ENCODE measurements at regions not wholly inside any gene's neighbourhood (a gene's known extent, or its start where the extent isn't known, plus 50 kb on each side); places are given as distances from the start of the nearest gene placed in this dataset.
"Not testable (repeated sequence)": the region's sequence is repeated elsewhere in the genome, so short reads cannot be mapped to it uniquely, and the experiment has no call there.

DNA sequence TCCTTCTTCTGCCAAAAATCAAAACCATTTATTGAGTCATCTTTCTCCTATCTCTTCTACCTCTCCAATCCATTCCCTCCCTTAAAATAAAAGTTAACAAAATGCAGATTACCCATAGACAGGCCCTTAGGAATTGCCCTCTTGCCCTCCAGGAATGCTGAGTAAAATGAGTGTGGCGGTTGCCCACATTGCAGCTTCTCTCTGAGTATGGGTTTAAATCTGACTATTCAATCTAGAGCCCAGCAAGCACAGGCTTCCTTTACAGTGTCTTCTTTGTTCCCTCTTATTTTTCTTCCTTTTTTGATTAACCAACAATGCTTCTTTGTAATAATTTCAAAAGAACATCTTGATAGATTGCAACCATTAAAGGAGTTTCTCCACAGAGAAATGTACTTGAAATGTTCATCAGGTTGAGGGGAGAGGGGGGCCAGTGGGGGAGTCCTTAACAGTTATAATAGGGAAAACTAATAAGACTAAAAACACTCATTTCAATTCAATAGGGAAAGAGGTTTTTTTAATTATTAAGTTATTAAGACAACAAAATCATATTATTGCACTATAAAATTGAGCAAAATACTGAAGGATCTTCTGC, 135.3 kb upstream of the LMCD1 start:
- DNase-seq: no peak

DNA sequence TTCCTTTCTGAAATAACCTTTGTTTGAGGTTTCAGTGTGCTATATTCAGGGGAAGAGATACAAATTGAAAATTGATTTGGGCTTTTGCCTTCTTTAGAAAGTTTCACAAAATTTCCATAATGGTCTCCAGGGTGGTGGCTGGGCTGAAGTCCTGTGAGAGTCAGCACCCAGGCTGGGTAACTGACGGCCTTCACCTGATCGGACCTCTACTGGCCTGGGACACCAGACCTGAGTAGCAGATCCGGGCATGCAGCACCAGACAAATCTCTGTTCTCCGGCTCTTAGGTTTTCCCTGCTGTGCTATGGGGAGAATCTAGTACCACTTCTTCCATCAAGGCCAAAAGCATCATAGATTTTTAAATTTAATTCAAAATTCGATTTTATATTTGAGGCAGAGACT, 133.0 kb upstream of the LMCD1 start:
- no peak for DNase-seq

DNA sequence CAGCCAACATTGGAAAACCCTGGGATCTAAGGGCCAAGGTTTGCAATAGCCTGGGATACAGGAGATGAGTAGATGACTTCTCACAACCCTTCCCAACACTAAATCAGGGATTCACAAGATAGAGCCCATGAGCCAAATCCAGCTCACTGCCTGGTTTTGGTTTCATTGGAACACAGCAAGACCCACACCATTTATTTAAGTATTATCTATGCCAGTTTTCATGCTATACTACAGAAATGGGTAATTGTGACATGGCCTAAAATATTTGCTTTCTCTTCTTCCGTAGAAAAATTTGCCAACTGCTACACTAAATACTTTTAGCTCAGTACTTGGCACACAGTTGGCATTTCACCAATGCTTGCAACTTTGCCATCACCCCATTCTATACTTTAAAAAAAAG, 132.0 kb upstream of the LMCD1 start:
- no peak for DNase-seq

DNA sequence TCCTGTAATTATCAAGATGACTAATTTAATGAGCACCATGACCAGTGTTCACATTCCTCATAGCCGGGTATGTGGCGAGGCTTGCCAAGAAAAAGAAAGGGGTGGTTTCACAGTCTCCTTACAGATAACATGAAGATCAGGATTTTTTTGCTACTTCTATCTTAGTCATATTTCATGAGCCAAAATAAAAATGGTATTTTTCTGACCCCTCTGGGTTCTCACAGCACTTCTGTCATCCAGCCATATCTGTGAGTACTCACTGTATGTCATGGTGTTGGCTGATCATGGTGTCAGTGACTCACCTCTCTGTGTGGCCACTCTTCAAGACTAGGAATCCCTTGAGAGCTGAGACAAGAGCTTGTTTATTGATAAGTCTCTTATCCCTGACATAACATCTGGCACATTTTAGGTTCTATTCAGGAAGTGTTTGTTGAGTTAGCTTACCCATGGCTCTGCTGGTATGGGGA, 130.5 kb upstream of the LMCD1 start:
- no peak for DNase-seq

DNA sequence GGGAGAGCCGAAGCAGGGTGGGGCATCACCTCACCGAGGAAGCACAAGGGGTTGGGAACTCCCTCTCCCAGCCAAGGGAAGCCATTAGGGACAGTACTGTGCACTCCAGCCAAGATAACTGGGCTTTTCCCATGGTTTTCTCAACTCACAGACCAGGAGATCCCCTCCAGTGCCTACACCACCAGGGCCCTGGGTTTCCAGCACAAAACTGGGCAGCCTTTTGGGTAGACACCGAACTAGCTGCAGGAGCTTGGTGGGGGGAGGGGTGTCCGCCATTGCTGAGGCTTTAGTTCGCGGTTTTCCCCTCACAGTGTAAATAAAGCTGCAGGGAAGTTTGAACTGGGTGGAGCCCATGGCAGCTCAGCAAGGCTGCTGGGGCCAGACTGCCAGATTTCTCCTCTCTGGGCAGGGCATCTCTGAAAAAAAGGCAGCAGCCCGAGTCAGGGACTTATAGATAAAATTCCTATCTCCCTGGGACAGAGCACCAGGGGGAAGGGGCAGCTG, 129.6 kb upstream of the LMCD1 start:
- no peak for DNase-seq

DNA sequence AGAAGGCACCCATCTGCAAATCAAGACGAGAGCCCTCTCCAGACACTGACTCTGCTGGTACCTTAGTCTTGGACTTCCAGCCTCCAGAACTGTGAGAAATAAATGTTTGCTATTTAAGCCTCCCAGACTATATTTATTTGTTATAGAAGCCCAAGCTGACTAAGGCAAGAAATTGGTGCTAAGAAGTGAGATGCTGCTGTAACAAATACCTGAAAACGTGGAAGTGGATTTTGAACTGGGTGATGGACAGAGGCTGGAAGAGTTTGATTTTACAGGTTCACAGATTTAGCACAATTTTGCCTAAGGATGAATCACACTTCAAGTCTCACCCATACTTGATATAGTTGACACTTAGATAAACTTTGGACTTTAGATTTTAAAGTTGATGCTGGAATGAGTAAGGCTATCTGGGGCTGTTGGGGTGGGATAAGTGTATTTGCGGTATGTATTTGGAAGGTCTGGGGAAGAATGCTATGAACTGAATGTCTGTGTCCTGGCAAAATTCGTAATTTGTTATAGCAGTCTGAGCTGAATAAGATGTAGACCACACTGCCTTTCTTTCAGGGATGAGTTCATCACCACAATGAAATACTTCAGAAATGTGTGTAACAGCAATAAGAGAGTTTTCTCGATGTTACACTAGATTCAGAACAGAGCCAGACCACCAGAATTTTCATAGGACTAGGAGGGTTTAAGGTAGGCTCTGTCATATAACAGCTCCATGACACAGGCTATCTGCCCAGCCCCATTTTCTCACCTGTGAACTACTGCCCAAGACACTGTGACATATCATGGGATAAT, 120.5 kb upstream of the LMCD1 start:
- no peak for DNase-seq

DNA sequence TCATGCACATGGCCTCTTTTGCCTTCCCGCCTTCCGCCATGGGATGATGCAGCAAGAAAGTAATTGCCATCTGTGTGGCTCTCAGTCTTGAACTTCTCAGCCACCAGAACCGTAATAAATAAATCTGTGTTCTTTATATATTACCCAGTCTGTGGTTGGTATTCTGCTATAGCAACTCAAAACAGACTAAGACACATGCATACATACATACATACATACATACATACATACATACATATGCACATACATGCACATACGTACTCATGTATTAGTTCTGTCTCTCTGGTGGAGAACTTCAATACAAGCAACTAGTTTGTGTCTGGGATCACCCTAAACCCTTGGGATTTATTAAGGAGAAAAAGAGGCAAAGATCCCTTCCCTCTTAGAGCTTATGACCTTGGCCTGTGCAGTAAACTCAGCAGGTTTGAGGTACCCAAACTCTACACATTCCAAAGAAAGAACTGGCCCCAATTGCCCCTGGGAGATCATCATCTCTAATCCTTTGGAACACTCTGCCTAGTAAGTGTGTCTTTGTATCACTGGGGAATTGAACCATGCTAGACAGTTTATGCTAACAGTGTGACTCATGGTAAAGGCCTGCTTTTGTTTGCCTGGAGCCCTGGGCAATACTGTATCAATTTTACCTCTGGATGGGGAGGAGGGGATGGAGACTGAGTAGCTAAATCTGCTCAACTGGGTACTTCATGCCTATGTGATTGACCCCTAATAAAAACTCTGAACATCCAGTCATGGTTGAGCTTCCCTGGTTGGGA, 115.6 kb upstream of the LMCD1 start:
- DNase-seq: no peak

DNA sequence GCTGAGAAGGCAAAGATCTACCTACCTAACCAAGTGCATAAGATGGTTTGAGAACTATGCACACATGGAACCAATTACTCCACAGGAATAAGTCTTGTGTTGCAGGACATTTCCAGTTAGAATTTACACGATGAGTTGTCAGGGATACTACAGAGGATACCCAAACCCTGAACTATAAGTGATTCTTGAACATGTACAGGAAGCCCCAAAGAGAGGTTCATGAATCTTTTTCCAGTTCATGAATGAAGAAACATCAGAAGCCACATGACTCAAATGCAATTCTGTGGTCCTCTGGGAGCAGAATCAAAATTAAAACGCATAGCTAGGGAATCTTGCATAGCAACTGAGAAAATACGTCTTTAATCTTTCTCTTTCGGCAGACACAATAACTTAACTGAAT, 114.1 kb upstream of the LMCD1 start:
- DNase-seq: no peak

DNA sequence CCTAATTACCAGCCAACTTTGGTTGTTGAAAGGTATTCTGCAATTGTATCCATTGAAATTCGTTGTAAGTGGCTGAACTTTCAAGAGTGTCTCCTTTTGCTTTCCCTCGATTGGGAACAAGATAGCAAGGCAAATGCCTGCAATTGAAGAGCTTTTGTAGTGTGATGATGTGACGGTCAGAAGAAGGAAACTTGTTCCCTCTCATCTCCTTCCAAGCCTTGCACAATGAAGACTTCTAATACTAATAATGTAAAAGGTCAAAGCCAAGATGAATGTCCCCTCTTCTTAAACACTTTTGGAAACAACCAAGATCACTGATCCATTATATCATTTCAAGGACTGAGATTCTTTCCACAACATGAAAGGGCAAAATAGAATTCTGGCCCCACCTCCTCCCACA, 101.9 kb upstream of the LMCD1 start:
- no peak for DNase-seq

DNA sequence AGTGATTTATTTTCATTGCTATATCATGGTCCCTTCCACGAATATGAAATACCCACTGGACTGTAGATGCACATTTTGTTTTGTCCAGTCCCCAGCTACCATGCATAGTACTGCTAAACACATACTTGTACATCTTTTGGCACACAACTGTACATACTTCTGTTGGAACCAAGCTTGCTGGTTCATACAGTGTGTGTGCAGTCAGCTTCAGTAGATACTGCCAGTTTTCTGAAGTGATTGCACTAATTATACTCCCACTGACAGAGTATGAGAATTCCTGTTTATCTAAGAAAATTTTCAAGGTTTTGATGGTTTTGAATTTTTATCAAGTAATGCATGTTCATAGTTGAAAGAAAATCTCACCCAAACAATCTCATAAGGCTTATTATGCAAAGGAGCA, 100.7 kb upstream of the LMCD1 start:
- DNase-seq: no peak

DNA sequence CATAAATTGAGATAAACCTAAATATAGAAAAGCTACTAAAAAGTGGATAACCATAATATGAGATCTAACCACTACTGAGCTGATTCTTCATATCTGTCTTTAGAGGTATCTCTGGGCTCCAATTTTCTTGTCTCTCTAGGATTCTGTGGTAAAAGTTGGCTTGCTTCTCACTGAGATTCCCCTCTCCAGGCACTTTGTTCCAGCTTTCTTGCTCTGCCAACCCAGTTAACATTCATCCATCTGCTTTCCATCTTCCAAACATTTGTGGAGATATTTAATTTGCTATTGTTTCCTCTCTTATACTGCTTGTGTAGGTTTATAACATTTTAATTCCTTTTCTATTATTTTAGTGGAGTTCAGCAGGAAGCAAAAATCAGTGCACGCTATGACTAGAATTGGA, 97.6 kb upstream of the LMCD1 start:
- no peak for DNase-seq

DNA sequence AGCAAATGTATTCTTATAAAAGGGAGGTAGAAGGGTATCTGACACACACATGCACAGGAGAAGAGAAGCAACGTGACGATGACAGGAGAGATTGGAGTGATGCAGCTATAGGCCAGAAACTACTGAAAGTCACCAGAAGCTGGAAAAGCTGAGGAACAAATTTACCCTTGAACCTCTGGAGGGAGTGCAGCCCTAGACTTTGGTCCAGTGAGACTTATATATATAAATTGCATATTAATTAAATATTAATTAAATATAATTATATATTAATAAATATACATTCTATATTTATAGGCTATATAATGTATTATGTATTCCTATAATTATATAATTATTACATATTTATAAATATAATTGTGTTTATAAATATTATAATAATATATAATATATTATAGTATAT, 96.5 kb upstream of the LMCD1 start:
- no peak for DNase-seq

DNA sequence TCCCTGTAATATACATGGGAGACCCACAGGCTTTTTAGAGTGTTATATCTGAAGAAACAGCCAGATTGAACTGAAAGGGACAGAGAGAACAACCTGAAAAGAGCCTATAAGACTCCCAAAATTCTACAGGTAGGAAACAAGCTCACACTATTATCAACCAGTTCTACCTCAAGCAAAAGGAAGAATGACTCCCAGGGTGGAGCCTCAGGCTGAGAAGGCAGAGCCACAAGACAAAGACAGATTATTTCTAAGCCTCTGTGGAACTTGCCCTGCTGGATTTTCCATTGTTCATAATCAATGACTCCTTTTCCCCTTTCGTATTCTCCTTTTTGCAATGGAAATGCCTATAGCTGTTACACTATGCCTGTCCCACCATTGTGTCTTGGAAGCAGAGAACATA, 95.1 kb upstream of the LMCD1 start:
- no peak for DNase-seq

DNA sequence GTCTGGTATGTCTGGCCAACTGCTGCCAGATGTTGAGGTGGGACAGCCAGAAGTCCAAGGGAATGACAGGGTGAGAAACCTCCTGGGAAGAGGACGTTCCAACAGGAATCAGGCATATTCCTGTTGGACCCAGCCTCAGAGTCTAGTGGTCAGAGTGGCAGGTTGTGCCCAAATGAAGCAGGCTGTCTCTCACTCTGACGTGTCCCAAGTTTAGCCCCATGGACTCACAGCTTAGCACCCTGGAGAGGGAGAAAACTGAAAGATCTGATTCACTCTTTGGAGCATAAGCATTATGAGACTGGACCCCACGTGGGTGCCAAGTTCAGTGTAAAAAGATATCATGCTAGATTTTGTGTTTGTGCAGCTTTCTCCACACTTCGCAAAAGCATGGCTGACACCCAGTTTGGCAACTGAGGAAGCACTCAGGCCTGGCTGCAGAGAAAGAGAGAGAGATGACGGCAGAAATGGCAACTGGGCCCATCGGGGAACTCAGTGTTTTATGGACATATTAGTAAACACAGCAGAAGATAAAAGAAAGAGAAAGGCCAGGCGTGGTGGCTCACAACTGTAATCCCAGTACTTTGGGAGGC, 88.2 kb upstream of the LMCD1 start:
- no peak for DNase-seq

DNA sequence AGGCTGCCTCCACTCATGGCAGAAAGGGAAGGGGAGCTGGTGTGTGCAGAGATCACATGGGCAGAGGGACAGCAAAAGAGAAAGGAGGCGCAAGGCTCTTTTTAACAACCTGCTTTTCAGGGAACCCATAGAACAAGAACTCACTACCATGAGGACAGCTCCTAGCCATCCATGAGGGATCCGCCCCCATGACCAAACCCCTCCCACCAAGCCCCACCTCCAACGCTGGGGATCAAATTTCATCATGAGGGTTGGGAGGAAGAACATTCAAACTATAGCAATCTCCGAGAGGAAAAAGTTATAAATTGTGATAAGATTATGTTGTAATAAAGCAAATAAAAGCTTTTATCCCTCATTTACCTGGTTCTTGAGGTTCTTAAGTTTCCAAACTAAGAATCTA, 84.7 kb upstream of the LMCD1 start:
- no peak for DNase-seq

DNA sequence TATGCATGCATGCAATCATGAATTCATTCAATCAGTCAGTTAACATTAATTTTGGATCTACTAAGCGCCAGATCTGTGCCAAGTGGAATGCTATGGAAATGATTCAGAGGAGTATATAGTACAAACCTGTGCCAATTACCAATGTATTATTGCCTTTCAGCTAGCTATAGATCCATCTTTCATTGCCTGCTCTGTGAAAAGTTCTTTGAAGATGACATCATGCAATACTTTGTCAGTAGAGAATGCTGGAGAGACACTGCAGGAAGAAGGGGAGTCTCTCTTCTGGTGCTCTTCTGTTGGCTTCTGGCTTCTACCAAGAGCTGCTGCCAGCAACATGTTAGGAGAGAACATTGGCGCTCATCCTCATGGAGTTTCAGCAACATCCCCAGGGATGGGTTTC, 81.0 kb upstream of the LMCD1 start:
- DNase-seq: no peak

DNA sequence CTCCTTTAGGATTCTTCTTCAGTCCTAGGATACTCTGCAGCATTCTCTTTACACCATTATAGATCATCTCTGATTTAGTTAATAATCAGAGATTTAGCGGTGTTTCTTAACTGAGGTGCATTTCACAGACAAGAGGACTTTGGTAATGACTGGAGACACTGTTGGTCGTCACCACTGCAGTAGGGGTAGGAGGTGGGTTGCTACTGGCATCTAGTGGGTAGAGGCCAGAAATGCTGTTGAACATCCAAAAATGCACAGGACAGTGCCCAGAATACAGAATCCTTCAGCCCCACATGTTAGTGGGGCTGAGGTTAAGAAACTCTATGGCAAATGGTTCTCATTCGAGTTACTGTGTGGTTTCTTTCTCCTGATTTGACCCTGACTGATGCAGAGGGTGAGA, 80.4 kb upstream of the LMCD1 start:
- no peak for DNase-seq

DNA sequence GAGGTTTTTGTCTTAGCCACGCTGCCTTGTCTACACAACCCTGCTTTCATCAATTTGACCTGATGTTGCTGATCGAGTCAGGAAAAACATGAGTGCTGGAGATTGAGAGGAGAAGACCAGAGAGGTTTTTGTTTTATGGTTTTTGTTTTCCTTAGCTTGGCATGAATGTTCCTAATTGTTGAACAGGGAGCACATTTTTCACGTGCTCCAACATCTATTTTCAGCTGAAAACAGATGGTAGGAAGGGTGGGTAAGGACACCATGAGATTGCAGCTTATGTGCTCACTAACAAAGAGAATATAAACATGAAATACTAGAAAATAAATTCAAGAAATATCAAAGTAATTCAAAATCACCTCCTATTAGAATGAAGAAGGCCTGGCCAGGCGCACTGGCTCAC, 79.9 kb upstream of the LMCD1 start:
- DNase-seq: no peak

DNA sequence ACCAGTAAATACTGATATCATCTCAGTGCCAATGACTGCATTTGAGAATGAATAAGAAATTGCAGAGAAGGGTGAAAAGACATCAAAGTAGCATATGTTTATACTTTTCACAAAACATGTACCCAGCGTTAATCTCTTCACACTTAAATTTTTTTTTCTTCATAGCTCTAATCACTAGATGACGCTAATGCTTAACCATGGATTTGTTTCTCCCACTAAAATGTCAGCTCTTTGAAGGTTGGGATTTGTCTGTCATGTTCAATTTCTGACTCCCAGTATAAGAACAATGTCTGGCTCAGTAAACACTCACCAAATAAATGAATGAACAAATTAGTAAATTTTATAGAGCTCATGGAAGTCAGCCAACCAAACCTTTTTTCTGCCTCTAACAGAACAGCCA, 78.3 kb upstream of the LMCD1 start:
- DNase-seq: no peak

DNA sequence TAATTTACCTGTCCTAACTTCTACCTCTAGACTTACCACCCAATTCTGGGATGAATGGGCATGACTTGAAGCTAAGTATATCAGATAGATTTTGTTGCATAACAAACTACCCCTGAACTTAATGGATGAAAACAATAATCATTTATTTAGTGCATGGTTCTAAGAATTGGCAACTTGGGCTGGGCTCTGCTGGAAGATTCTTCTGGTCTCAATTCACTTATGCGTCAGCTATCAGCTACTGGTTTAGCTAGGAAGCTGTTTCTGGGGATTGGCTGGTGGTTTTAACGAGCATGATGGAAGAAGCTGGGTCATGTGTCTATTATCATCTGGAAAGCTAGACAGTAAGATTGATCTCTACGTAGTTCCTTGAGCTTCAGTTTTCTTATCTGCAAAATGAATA, 77.3 kb upstream of the LMCD1 start:
- no peak for DNase-seq

DNA sequence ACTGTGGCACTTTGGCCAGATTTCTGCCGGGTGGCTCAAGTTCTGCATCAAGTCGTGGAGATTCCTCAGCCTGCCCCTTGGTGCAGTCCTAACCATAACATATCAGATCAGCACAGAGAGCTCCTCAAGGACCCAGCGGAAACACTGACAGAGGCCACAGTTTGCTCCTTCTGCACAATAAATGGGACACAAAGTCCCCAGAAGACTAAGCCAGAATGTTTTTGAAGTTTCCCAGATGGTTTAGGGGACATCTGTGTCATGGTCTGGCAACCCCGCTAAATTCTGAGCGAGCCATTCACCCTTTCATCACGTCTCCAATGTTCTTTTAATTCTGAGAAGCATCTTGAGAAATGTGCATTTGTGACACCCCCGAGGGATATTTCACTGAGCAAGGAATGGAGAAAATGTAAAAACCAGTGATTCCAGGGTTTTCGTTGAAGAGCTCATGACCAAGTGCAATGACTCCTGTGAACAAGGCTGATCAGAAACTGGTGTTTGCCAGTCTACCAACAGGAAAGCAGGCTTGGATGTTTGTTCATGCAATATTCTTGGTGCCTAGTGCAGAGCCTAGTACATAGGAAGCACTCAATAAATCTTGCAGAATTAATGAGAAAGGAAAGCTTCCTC, 64.8 kb upstream of the LMCD1 start:
- no peak for DNase-seq

DNA sequence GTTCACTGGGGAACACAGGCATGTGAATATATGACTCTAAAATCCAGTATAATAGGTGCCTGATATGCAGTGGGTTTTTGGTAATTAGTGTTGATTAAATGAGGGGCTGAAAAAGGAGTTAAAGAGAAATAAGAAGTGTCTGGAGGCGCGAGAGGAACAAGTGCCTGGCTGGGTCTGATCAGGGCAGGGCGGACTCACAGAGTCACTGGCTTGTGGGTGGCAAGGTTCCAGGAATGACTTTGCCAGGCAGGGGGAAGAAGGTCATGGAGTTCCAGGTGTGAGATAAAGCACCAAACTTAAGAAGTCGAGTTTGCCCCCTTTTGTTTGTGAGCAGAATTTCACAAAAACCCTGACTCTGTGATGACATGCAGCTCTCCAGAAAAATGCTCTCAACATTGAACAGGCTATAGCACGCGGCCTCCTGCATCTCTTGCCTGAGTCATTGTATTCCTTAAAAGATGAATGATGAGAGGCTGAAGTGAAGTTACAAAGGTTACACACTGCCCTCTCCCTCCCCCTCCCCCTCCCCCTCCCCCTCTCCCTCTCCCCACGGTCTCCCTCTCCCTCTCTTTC, 63.0 kb upstream of the LMCD1 start:
- no peak for DNase-seq

DNA sequence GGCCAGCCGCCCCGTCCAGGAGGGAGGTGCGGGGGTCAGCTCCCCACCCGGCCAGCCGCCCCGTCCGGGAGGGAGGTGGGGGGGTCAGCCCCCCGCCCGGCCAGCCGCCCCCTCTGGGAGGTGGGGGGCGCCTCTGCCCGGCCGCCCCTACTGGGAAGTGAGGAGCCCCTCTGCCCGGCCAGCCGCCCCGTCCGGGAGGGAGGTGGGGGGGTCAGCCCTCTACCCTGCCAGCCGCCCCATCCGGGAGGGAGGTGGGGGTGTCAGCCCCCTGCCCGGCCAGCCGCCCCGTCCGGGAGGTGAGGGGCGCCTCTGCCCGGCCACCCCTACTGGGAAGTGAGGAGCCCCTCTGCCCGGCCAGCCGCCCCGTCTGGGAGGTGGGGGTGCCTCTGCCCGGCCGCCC, 61.5 kb upstream of the LMCD1 start:
- DNase-seq: not testable (repeated sequence)

Data from stimulated activated naive CD4-positive, alpha-beta T cell (primary cell).